T-helper 1 cell (primary cell): ENCODE measurements at regions not wholly inside any gene's neighbourhood (a gene's known extent, or its start where the extent isn't known, plus 50 kb on each side); places are given as distances from the start of the nearest gene placed in this dataset.
A peak's percentile ranks its signal among the peaks of the same experiment; 100 is the strongest.

Experiments
- DNase-seq, 5 donors: peaks; one replicate each; pipeline ENCODE4 v3.0.0-alpha.2; 2012 to 2020

DNA sequence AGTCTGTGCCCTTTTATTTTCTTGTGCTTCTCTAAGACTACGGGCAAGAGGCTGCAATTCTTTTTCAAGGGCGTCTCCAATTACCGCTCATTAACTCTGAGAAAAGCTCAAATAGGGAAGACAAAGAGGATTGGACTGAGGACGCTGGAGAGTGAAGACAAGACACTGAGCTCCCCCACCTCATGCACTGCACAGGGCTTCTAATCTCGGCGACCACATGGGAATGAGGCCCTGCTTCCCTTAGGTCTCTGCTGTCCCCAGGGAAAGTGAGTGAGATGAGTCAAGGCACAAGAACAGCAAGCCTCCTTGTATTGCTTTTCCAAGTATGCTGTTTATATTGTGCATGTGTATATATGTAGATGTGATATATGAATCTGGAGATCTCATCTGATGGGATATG, 392.2 kb upstream of the CFAP20DC start:
- no peak for DNase-seq

DNA sequence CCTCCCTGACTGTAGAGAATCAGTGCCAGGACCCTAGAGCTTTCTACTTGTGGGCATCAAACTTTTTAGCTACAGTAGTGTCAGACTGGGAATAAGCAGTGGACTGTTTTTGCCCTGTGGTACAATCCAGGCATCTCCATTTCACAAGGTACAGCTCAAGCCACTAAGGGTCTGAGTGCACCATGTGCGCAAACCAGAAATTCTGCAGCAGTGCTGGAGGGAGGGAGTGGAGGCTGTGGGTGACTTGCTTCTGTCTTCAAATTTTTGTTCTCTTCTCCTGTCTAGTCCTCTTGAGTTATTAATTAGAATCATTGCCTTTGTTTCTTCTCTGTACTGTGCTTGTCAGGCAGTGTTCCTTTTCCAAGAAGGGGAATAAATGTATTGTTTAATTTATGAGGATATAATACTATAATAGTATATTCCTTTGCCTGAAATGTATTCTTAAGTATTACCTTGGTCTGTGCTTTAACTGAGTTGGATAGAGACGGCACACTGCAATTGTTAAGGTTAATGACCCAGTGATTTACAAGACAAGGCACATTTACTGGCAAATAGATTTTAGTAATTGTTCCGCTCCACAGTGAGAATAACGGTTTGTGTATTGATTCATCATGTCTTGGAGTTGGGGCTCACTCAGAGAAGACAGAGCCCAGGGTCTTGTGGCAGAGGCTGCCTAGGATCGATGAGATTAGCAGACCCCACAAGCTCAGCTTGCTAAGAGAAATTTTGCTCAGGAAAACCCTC, 390.6 kb upstream of the CFAP20DC start:
- no peak for DNase-seq

DNA sequence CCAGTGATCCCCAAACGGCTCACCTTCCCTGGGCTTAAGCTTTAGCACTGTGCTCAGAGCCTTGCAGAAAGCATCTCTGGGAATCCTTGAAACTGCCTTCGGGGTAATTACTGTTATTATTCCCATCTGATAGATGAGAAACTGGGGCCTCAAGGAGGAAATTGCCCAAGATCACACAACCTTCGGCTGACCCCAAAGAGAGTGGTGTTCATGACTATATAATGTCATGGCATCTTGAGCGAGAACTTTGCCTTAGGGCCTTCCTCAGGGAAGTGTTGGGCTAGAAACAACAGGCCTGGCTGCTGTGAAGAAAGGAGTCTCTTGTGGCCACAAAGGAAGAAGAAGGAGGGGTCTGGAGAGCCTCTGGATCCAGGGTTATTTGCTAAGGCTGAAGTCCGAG, 388.7 kb upstream of the CFAP20DC start:
- DNase-seq, result no peak

DNA sequence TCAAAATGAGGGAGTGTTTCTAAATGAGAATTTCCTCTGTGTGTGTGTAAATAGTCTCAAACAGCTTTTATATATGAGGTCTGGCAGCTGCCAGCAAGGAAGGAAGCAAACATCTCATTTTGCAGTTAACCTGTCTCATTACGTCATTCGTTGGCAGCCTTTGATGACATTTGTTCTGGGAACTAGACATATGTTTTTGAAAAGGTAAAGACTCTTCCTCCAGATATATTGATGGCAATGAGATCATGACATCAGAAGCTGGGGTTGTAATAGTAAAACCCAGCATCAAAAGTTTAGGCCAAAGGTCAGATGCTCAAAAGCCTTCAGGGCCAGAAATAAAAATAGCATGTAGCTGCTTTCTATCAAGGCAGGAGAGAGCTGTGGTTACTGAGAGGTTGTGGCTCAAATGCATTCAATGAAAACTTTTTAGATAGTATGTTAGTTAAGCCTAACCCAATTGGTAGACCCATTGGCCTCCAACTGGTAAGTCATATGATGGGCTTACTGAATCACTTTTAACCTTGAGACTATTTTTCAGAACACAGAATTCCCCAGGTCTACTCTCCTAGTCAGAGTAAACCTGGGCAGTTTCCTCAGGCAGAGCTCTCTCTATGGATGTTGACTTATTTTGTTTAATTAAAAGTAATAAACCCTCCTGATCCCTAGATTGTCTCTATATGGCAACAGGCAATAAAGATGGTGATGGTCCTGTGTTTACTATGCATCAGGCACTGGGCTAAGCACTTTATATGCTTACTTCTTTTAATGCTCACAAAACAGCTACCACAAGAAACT, 386.5 kb upstream of the CFAP20DC start:
- peak in 1 of 5 donors; percentile 20 for DNase-seq

DNA sequence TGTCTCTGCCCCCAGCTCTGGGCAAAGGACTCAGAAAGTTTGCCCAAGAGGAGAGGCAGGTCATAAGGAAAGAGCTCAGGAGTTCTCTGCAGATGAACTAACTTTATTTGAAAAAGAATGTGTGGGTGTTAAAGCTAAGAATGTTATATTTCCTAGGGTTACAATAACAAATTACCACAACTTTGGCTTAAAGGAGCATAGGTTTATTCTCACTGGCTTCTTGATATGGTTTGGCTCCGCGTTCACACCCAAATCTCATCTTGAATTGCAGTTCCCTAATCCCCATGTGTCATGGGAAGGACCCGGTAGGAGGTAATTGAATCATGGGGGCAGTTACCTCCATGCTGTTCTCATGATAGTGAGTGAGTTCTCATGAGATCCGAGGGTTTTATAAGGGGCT, 383.7 kb upstream of the CFAP20DC start:
- no peak for DNase-seq

DNA sequence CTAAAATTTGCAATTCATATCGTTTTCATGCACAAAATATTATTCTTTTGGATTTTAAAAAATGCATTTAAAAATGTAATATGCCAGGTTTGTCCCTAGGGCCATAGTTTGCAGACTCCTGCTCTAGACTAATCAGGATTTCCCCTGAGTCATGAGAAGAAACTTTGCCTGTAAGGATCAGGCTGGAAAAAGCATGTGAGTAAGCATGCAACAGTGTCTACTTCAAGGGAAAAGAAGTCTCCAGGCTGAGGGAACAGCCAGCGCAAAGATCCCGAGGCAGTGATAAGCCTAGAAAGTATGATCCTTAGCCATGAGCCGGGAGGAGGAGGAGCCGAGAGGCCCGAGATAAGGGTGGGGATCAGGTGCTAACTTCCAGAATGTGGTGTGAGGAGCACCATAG, 382.8 kb upstream of the CFAP20DC start:
- no peak for DNase-seq

DNA sequence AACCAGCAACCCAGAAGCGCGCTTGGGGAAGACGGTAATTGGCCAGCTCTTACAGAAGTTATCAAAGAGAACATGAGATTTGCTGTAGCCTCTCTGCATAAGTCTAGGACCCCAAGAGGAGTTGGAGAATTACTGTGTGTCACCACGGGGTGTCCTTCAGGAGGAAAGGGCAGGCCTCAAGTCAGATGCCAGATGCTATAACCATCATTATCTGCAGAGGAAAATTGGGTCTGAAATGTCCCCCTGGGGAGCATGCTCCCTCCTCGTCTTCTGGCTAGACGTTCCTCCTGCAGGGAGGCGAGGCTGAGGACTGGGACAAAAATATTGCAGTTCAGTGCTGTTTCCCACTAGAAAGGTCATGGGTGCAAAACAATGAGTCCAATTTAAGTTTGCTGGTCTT, 380.5 kb upstream of the CFAP20DC start:
- no peak for DNase-seq

DNA sequence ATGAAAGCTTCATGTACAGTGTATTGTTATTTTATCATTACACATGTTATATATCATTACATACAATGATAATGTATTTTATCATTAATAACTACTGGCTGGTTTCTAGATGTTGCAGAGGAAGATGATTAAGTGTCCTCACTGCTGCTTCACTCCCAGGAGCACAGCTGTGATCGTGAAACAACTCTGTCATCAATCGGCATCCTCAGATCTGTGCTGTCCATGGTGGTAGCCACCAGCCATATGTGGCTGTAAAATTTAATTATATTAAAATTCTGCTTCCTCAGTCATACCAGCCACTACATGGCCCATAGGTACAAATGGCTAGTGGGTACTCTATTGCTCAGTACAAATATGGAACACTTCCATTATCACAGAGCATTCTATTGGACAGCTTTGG, 379.4 kb upstream of the CFAP20DC start:
- no peak for DNase-seq

DNA sequence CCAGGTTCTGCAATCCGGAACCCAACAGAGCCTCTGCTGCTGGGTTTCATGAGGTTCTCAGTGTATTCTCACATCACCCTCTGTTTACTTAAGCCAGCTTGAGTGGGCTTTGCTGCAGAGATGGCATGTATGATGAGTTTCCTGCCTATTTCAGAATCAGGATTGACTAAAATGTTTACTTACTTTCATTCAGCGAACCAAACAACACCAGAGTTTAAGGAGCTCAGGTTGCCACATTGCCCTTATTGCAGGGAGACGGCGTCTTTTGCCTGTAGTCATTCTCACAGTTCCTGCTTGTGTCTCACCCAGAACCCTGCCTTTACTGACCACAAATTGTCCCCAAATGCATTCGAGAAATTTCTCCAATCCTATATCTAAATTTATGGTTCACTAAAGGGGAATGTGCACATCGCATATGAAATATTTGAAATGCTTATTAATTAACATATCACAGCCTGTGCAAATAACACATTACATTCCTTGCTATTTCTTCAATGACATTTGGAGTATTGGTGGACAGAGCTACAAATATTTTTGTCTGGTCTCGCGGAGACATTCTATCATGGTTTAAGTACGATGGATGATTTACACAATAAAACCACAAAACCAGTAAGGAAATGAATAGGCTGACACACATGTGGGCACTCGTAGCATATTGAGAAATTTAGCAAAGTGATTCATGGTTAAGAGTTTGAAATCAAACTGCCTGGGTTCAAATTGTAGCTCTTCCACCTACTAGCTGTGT, 377.2 kb upstream of the CFAP20DC start:
- peak in 1 of 5 donors; percentile 71 for DNase-seq

DNA sequence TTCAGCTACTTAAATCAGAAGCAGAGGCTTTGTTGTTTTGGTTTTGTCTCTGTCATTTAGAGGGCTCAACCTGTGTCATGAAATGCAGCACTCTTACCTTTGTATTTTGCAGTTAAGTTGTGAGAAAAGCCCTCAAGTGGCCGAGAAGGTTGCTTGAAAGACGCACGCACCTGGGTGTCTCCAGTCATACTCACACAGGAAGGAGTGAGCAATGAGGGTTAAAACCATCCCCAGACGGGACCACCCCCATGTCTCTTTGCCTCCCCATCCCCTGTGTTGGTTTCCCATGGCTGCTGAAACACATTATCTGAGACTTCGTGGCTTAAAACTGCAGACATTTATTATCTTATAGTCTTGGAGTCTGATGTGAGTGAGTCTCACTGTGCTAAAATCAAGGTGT, 376.1 kb upstream of the CFAP20DC start:
- peak in 2 of 5 donors; percentile 23 to 69 for DNase-seq

DNA sequence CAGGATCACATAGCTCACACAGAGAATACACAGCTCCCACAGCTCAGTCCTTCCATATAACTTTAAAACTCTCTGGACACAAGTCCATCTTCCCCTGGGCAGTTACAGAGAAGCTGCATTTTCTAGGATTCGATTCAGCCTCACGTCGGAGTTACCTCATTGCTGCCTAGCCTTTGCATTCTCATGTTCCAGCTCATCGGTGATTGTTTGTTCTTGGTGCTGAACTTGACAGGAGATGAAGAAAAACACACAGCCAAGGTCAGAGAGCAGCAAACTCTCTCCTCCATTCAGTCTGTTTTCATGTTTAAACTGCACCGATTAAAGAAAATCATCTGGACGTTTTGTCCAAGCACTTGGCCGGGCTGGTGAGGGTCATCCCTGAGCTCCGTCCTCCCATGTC, 375.5 kb upstream of the CFAP20DC start:
- DNase-seq, result no peak

DNA sequence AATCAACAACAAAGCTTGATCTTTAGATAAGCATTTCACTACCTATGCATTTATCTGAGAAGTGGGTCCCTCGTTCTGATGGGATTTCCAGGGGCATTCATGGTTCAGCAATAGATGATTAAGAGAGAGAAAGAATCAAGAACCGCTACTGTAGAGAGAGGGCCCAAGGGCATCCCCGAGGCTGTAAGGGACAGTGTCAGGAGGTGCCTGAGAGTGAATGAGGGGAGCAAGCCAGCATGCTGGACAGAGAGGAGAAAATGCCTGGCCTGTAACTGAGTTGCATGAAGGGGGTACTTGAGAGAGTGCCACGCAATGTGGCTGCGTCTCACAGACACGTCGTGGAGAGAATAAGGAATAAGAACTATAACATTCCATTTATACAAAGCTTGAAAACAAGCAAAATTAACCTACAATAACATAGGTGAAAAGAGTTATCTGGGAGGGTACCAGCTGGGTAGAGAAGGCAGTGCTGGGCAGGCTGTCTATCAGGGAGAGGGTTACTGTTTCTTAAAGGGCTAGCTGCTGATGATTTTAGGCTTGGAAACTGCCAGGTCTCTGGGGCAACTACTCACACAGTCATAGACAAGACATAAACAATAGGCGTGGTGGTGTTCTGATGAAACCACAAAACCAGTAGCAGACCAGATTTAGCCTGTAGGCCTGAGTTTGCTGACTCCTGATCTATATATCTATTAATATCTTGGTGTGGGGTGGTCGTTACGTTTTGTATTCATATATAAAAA, 374.6 kb upstream of the CFAP20DC start:
- peak in 3 of 5 donors; percentile 6 to 78 (median 8) for DNase-seq

DNA sequence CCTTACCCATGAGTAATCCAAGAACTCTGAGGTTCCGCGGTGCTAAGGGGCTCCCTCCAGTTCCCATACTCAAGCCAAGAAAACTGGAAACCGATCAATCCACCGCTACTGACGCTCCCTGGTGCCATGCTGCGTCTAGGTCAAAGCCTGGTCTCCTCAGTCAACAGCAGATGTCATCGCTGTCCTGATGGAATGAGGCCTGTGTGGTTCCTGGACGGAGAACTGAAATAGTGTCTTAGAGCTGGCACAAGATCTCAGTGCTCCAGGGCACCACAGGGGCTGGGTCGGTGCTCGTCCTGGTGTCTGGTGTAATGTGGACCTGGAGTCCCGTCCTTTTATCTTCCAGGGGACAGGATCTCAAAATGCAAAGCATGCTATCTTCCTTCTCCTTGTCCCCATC, 373.9 kb upstream of the CFAP20DC start:
- DNase-seq, result no peak

DNA sequence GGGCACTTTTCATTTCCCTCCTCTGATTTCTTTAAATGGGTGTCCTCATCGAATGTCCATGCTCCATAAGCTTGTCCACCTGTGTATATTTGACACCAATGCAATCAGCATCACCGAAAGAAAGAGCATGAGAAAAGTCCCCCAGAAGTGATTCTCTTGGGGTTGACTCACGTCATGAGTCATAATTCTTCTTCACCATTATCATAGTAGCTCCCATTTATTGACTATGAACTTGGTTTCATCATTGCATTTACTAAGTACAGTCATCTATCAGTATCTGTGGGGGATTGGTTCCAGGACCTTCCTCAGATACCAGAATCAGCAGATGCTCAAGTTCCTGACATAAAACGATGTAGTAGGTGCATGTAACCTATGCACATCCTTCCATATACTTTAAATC, 372.5 kb upstream of the CFAP20DC start:
- DNase-seq, result peak in 1 of 5 donors; percentile 63

DNA sequence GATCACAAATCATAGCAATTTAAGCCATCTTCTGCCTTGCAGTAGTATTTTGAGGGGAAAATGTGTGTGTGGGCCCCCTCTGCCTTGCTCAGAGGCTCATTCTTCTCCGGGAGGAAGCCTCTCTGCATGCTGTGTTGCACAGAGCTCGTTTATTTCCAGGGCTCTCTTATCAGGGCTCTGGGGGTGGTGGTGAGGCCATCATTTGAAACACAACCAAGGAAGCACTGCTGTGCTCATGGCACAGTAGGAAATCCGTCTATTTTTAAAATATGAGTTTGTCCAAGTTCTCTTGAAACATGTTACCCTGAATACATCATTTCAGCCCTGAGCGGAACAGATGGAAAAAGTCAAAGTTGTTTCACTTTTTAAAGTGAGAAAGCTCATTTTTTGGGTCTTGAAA, 369.0 kb upstream of the CFAP20DC start:
- DNase-seq, result no peak

DNA sequence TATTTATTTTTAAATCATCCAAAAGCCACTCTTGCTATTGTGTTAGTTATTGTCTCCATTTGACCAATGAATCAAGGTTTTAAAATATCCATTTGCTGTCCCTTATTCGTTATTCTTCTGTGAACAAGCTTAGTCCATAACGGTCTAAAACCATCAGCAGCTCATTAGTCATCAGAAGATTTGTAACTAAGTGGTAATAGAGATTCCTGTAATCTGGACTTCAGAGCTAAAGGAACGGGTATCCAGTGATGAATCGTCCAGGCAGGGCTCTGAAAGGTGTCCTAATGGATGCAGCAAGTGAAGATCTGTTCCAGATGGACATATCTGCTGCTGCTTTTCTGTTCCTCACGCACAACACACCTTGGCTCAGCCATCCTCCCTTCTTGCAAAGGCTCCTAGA, 362.7 kb upstream of the CFAP20DC start:
- DNase-seq, result no peak

DNA sequence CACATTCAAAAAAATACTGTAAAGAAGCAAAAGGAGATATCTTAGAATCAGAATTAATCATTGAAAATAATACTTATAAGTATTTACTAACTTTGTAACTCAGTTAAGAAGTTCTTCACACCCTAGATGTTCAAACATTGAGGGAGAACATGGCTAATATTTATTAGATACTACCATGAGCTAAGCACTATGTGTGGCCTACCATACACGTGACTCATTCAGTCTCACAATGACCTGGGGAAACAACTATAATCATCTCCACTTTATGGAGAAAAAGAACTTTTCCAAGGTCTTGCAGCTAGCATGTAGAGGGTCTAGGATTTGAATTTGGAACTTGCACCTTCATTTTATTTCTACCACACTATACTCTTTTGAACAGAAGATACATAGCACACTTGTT, 361.9 kb upstream of the CFAP20DC start:
- no peak for DNase-seq

DNA sequence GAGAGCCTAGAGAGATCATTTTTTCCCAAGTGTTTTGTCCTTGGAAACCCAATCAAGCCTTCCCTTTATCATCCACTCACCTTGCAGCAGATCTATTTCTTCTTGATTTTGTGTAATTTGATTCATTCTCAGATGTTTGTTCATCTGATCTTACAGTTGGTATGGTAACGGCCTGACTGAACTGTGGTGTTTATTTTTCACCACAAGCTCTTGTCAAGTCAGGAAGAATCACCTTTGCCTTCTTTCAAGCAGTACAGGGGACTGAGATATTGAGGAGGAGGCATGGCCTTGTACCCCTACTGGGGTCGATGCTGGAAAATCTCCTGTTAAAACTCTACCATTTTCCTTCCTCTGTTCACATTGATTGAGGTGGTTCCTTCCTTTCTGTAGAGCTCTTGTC, 361.4 kb upstream of the CFAP20DC start:
- DNase-seq, result no peak

DNA sequence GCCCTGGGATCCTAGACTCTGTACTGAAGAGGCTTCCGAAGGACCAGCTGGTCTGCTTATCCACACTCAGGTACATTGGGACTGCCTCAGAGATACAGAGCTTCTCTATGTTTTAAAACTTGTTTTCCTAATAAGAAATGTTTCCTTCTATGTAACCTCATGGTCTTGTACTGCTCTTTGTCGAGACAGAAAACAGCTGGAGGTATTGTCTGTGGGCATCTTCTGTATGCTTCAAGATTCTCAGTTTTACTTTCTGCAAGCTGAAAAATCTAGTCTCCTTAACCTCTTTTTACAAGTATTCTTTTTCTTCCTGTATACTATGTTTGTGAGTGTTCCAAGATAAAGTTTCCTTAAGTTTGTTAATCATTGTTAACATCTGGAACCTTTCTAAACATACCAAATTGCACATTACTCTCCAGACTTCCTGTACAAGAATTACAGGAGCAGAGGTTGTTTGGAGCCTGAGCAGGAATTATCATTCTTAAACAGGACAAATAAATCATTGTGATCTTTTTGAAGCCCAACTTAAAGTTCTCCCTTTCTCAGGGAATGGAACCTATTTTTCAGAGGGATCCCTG, 358.3 kb upstream of the CFAP20DC start:
- DNase-seq, result no peak

DNA sequence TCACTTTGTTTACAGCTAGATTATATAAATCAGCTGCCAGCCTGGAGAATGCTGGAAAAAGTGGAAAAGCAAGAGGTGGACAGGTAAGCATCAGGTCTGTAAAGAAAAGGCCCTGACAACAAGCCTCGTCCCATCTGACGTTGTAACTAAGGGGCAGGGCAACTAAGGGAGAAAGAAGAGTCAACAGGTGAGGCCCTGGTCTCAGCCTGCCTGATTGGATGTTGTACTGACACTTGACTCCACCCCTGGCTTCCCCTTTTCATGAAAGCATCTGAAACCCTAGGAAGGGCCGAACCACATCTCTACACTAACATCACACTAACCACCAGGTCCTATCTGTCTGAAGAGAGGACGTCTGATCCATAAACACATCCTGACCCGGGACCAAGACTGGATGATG, 357.6 kb upstream of the CFAP20DC start:
- no peak for DNase-seq

DNA sequence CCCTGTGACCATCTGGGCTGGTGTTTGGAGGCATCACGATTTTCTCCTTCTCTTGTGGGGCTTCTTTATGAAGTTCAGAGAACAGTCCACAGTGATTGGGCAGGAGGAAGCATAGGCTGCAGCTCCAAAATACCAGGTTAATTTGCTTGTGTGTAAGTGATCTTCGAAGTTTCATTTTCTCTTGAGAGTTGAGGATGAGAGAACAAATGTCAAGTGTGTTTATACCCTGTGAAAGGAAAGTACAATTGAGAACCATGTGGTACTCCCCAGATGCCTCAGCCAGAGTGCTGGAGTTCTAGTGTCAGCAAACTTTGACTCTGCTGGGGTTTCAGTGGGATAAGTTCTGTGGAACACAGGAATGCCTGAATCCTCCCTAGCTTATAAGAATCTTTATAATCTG, 357.1 kb upstream of the CFAP20DC start:
- peak in 1 of 5 donors; percentile 51 for DNase-seq

DNA sequence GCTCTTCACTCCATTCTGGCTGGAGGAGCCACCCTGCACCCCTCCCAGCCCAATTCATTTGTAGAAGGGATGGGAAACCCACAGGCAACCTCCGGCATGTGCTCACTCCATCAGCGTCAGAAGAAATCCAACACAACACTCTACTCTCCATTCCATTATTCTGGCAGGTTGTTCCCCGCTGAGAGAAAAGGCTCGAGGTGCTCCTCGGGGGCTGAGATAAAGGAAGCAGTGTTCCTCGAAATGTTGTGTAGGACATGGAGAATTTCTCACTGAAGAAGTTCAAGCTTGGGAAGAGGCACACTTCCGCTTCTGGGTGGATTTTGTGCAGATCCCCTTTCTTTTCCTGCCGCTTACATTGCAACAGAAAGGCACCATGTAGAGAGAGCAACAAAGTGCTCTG, 355.0 kb upstream of the CFAP20DC start:
- no peak for DNase-seq

DNA sequence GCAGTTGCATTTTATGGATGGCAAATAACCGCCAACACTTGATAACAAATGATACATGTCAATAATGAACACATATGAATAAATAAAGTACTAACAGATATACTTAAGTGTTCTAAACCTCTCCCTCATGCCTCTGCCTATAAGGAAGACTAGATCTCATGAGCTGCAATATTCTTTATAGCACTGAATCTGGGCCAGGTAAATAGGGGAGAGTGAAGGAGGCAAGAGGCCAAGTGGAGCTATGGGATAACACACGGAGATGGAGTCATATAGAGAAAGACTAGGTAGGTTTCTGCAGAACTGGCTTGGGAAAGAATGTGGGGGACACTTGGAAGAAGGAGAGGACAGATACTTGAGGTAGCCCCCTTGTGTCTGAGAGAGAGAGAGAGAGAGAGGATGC, 354.2 kb upstream of the CFAP20DC start:
- no peak for DNase-seq
